K562 (cell line): ENCODE measurements at regions not wholly inside any gene's neighbourhood (a gene's known extent, or its start where the extent isn't known, plus 50 kb on each side); places are given as distances from the start of the nearest gene placed in this dataset.

Experiments
- ATAC-seq: fragments of 200-7000 bp; cut with Tn5 transposase; 3 replicates; pipeline ENCODE4 v1.9.1; 2020; ENCODE audit warnings: moderate library complexity
- BruUV-seq: library from RNA; stranded (reverse); fragments of 400-500 nt; replicated peaks from 2 replicates; lab custom pipeline; 2021; lab: Mats Ljungman, UMichigan
- CTCF ChIA-PET: fragments of 300-600 bp; formaldehyde crosslinking; extraction: SDS; loops from one replicate; lab custom pipeline; 2021; ENCODE audit warnings: low intra/inter-chr PET ratio; lab: Yijun Ruan, JAX
- POLR2A ChIA-PET: fragments of 300-600, 350-650 bp; sonication (Branson Sonifier 250); formaldehyde crosslinking; extraction: SDS; loops from one replicate; lab custom pipeline; 2021; ENCODE audit warnings: antibody characterized with exemption, inconsistent platforms; lab: Yijun Ruan, JAX
- DNase-seq, 4 experiments: peaks; one replicate each; pipeline versions ENCODE4 v3.0.0 to v3.0.0-alpha.2; 2011 to 2018; ENCODE audit warnings: low spot score in 3 of 4, mixed read lengths in 3 of 4; ENCODE audit errors: extremely low read depth in 1 of 4
- FAIRE-seq: peaks from 2 replicates; lab custom pipeline; 2011; peaks lifted over from hg19 to GRCh38; lab: Jason Lieb, UNC
- H2AFZ ChIP-seq: 2 replicates; pipeline ENCODE4 v1.6.0; 2011; ENCODE audit warnings: low read depth, low read length, control low read depth, inconsistent platforms
- H3K27ac ChIP-seq: fragments of 200-600 bp; 3 replicates; pipeline ENCODE4 v1.8.0; 2011; ENCODE audit warnings: low read depth, mild to moderate bottlenecking, control low read depth, inconsistent platforms, low read length, moderate library complexity, mixed read lengths; ENCODE audit errors: extremely low read depth
- H3K27me3 ChIP-seq, 2 experiments: fragments of 300-600 bp in 1 of 2; 2 replicates in 1 of 2; 3 replicates in 1 of 2; pipeline versions ENCODE4 v1.6.0 to v1.8.0; 2011; ENCODE audit warnings: inconsistent platforms in 2 of 2, low read length in 2 of 2, mild to moderate bottlenecking in 1 of 2, mixed read lengths in 1 of 2, moderate library complexity in 1 of 2; ENCODE audit not compliant: control insufficient read depth in 2 of 2, insufficient read depth in 2 of 2
- H3K36me3 ChIP-seq: fragments of 300-600 bp; 3 replicates; pipeline ENCODE4 v1.8.0; 2011; ENCODE audit warnings: mild to moderate bottlenecking, low read length, inconsistent platforms; ENCODE audit not compliant: control insufficient read depth, insufficient read depth
- H3K4me1 ChIP-seq, 2 experiments: fragments of 200-600 bp in 1 of 2; replicated peaks in 1 of 2; 2 replicates in 1 of 2; 3 replicates in 1 of 2; pipeline versions ENCODE4 v1.5.1 to v1.8.0; 2011; ENCODE audit warnings: inconsistent platforms in 2 of 2, low read length in 2 of 2, mild to moderate bottlenecking in 1 of 2, mixed read lengths in 1 of 2, moderate library complexity in 1 of 2; ENCODE audit not compliant: control insufficient read depth in 2 of 2, insufficient read depth in 2 of 2
- H3K4me2 ChIP-seq: 2 replicates; pipeline ENCODE4 v1.6.1; 2011; ENCODE audit warnings: low read length, control low read depth, inconsistent platforms, mixed read lengths; ENCODE audit not compliant: insufficient read depth
- H3K4me3 ChIP-seq: fragments of 200-600 bp; sonication (generic), shearing (Covaris generic); 2 replicates; pipeline ENCODE4 v1.5.1; 2016; ENCODE audit warnings: control low read depth, inconsistent platforms
- H3K79me2 ChIP-seq: fragments of 200-600 bp; 3 replicates; pipeline ENCODE4 v1.8.0; 2011; ENCODE audit warnings: low read length, inconsistent platforms; ENCODE audit not compliant: control insufficient read depth, insufficient read depth
- H3K9ac ChIP-seq, 2 experiments: 2 replicates each; pipeline versions ENCODE4 v1.6.0 to v1.6.1; 2011; ENCODE audit warnings: low read depth in 2 of 2, low read length in 2 of 2, control low read depth in 1 of 2, inconsistent platforms in 1 of 2, mild to moderate bottlenecking in 1 of 2, mixed read lengths in 1 of 2; ENCODE audit not compliant: insufficient read depth in 1 of 2
- H3K9me1 ChIP-seq: one replicate; pipeline ENCODE4 v1.6.0; 2011; ENCODE audit warnings: inconsistent platforms, mild to moderate bottlenecking, low read length, moderate library complexity; ENCODE audit not compliant: control insufficient read depth, insufficient read depth
- H3K9me3 ChIP-seq: replicated peaks from 2 replicates; pipeline ENCODE4 v1.5.1; 2011; ENCODE audit warnings: low read depth, low read length, inconsistent platforms; ENCODE audit not compliant: control insufficient read depth, insufficient read depth
- H4K20me1 ChIP-seq: replicated peaks from 2 replicates; pipeline ENCODE4 v1.6.1; 2011; ENCODE audit warnings: low read length, inconsistent platforms, mixed read lengths; ENCODE audit not compliant: control insufficient read depth, insufficient read depth
- AFF1 ChIP-seq, 2 experiments: fragments of 450-650 bp; IDR thresholded peaks; 2 replicates each; pipeline ENCODE4 v1.6.1; 2018; ENCODE audit warnings: mild to moderate bottlenecking in 2 of 2, low read depth in 1 of 2; ENCODE audit not compliant: partially characterized antibody in 2 of 2
- RCOR1 ChIP-seq, 2 experiments: IDR thresholded peaks; 2 replicates each; pipeline ENCODE4 v1.6.1; 2012; ENCODE audit warnings: low read depth in 2 of 2, low read length in 2 of 2, borderline replicate concordance in 1 of 2, improper control_type of control experiment in 1 of 2
- SIN3A ChIP-seq, 2 experiments: fragments of 150-350 bp in 1 of 2; IDR thresholded peaks; 2 replicates each; pipeline ENCODE4 v1.6.1; 2011 to 2016; ENCODE audit warnings: borderline replicate concordance in 2 of 2, low read depth in 2 of 2, low read length in 2 of 2, mild to moderate bottlenecking in 2 of 2, moderate library complexity in 2 of 2; ENCODE audit not compliant: control insufficient read depth in 1 of 2
- SMARCE1 ChIP-seq: fragments of 450-650 bp; IDR thresholded peaks from 2 replicates; pipeline ENCODE4 v1.7.1; 2016; ENCODE audit warnings: mild to moderate bottlenecking
- SREBF2 ChIP-seq: sonication (generic); formaldehyde crosslinking; IDR thresholded peaks from 2 replicates; pipeline ENCODE4 v1.4.0; 2020; ENCODE audit warnings: mild to moderate bottlenecking, missing genetic modification reagents
- TCF7L2 ChIP-seq: fragments of 150-350 bp; IDR thresholded peaks from 2 replicates; pipeline ENCODE4 v1.6.1; 2016; ENCODE audit warnings: low read depth, mild to moderate bottlenecking, low read length, moderate library complexity
- TEAD4 ChIP-seq, 2 experiments: sonication (generic) in 1 of 2; formaldehyde crosslinking in 1 of 2; IDR thresholded peaks; 2 replicates each; pipeline versions ENCODE4 v1.6.1 to v1.8.0; 2012 to 2022; ENCODE audit warnings: borderline replicate concordance in 1 of 2, inconsistent platforms in 1 of 2, low read length in 1 of 2, mild to moderate bottlenecking in 1 of 2, missing genetic modification reagents in 1 of 2
- U2AF1 ChIP-seq: fragments of 200-400 bp; formaldehyde crosslinking; optimal IDR thresholded peaks from 2 replicates; pipeline ENCODE3; 2017; ENCODE audit warnings: mild to moderate bottlenecking, low read depth, low read length, moderate library complexity
- YY1 ChIP-seq, 3 experiments: IDR thresholded peaks; 2 replicates each; pipeline ENCODE4 v1.6.1; 2011; ENCODE audit warnings: low read length in 2 of 3, mild to moderate bottlenecking in 2 of 3, moderate library complexity in 2 of 3, borderline replicate concordance in 1 of 3, control low read depth in 1 of 3, low read depth in 1 of 3; ENCODE audit not compliant: insufficient read depth in 3 of 3, insufficient replicate concordance in 2 of 3, control insufficient read depth in 1 of 3, insufficient read length in 1 of 3; ENCODE audit errors: extremely low read depth in 1 of 3
- ZNF445 ChIP-seq: fragments of 250-450 bp; sonication (Bioruptor Pico); IDR thresholded peaks from 2 replicates; pipeline ENCODE4 v1.4.0; 2020; ENCODE audit warnings: low read depth, mild to moderate bottlenecking, moderate library complexity
- ZNF695 ChIP-seq: fragments of 450-650 bp; formaldehyde crosslinking; IDR thresholded peaks from 2 replicates; pipeline ENCODE4 v1.4.0; 2020; ENCODE audit warnings: mild to moderate bottlenecking, moderate library complexity
- ZZZ3 ChIP-seq: fragments of 450-650 bp; IDR thresholded peaks from 2 replicates; pipeline ENCODE4 v1.6.1; 2016; ENCODE audit warnings: antibody characterized with exemption, mild to moderate bottlenecking, moderate library complexity
- WGBS: fragments of 100-300 bp; shearing (Covaris generic); methylation state at CpG from one replicate; pipeline ENCODE4 v1.1.6; 2016; ENCODE audit warnings: low coverage, mixed read lengths; ENCODE audit not compliant: insufficient coverage; ENCODE audit errors: missing lambda C conversion rate; 5-methylcytosine and 5-hydroxymethylcytosine counted together
- in situ Hi-C: fragments of 300-500 bp; cut with MboI; formaldehyde crosslinking; loops from 4 replicates; pipeline ENCODE4 v1.15.0; 2018; ENCODE audit warnings: inconsistent platforms, mixed read lengths
- intact Hi-C: fragments of 100-400 bp; cut with micrococcal nuclease; formaldehyde crosslinking; loops from 2 replicates; pipeline ENCODE4 v1.14.2; 2022
- TF ChIP-seq, protein P1 (sequence below), 2 experiments: fragments of 450-650 bp in 1 of 2; sonication (generic) in 1 of 2; formaldehyde crosslinking; conservative IDR thresholded peaks; 2 replicates each; pipeline versions ENCODE4 v1.4.0 to v1.8.1; 2020 to 2022; ENCODE audit warnings: mild to moderate bottlenecking in 1 of 2, missing genetic modification reagents in 1 of 2
- TF ChIP-seq, protein P2 (sequence below): fragments of 450-650 bp; IDR thresholded peaks from 2 replicates; pipeline ENCODE4 v1.6.1; 2016

DNA sequence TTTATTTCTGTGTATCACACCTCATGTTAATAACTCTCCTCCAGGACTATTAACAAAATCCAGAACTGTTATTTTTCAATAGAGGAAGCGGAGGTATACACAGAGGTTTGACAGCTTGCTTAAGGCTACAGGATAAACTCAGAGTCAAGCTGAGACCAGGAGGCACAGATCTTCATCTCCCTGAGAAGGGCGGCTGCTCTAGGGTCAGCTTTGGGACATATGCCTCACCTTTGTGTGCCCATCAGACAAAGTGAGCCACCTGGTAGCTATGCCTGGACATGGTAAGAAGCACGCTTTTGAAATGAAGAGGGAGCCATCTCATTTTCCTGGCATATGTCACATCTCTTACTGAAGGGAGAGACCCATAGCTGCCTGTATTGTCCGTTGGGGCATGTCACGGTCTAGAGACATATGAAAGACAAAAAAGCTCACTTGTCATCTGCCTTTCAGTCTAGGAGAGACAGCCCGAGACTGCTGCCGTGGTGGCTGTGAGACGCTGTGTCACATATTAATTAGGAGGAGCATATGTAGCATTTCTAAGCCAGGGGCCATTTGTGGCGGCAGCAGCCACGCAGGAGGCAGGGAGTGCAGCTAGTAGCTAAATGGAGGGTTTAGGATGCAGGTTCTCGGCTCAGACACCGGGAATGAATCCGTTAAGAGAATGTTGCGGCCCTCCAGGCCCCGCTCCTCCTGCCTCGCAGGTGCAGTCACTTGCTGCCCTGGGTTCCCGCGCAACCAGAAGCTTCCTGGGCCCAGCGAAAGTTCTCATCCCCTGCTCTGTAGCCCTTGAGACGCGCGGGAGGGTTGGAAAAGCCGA, 161.3 kb upstream of the C1orf21 start:
- Histone ChIP-seq H3K79me2 (no peaks in the 10 kb centered on the region), H3K4me2 (no peak overlapping the region), H3K9me3 (no peaks in the 10 kb centered on the region), H2AFZ (no peak overlapping the region), H3K9me1 (no peaks in the 10 kb centered on the region), H3K36me3 (no peaks in the 10 kb centered on the region), H3K9ac (no peak overlapping the region), H4K20me1 (no peaks in the 10 kb centered on the region), H3K27me3 (peaks cover 15 to 29% of the 10 kb centered on the region in 2 experiments), H3K27ac (no peak overlapping the region), H3K4me1 (no peaks in the 10 kb centered on the region), H3K4me3 (no peak overlapping the region)
- no peak for TF ChIP-seq TEAD4 (IDR thresholded peaks at IDR 0.05; ENCODE audit: low read length)
- no peak for TF ChIP-seq TEAD4 (CRISPR knock-in tag; IDR thresholded peaks at IDR 0.05; ENCODE audit: borderline replicate concordance)
- TF ChIP-seq, protein P1, sequence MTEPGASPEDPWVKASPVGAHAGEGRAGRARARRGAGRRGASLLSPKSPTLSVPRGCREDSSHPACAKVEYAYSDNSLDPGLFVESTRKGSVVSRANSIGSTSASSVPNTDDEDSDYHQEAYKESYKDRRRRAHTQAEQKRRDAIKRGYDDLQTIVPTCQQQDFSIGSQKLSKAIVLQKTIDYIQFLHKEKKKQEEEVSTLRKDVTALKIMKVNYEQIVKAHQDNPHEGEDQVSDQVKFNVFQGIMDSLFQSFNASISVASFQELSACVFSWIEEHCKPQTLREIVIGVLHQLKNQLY (CRISPR knock-in tag; conservative IDR thresholded peaks at IDR 0.05), result no peak
- TF ChIP-seq TCF7L2, result no peak
- no peak for TF ChIP-seq RCOR1 (IDR thresholded peaks at IDR 0.05; ENCODE audit: borderline replicate concordance in 1 of 2, low read depth in 2 of 2, low read length in 2 of 2)
- no peak for TF ChIP-seq SIN3A (IDR thresholded peaks at IDR 0.05; ENCODE audit: borderline replicate concordance in 2 of 2, control insufficient read depth in 1 of 2, low read depth in 2 of 2, low read length in 2 of 2)
- no peak for TF ChIP-seq ZZZ3
- TF ChIP-seq ZNF445 (CRISPR knock-in tag), result no peak
- TF ChIP-seq YY1 (IDR thresholded peaks at IDR 0.05; ENCODE audit: borderline replicate concordance in 1 of 3, control insufficient read depth in 1 of 3, extremely low read depth in 1 of 3, insufficient read depth in 3 of 3, insufficient read length in 1 of 3, insufficient replicate concordance in 2 of 3, low read depth in 1 of 3, low read length in 2 of 3), result no peak
- TF ChIP-seq, protein P2, sequence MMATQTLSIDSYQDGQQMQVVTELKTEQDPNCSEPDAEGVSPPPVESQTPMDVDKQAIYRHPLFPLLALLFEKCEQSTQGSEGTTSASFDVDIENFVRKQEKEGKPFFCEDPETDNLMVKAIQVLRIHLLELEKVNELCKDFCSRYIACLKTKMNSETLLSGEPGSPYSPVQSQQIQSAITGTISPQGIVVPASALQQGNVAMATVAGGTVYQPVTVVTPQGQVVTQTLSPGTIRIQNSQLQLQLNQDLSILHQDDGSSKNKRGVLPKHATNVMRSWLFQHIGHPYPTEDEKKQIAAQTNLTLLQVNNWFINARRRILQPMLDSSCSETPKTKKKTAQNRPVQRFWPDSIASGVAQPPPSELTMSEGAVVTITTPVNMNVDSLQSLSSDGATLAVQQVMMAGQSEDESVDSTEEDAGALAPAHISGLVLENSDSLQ, result no peak
- TF ChIP-seq SREBF2 (CRISPR knock-in tag), result no peak
- TF ChIP-seq ZNF695 (CRISPR knock-in tag), result no peak
- no peak for TF ChIP-seq SMARCE1
- no peak for TF ChIP-seq U2AF1
- no peak for TF ChIP-seq AFF1 (IDR thresholded peaks at IDR 0.05; ENCODE audit: low read depth in 1 of 2, partially characterized antibody in 2 of 2)
- intact Hi-C loops (no loop called here), in situ Hi-C loops (loop anchor here (10.0 kb wide), 1 partner anchor 331 kb away; no protein-coding TSS in a partner anchor)
- FAIRE-seq, result no peak
- ChIA-PET POLR2A (interaction anchor here (0.6 kb wide), 1 partner anchor 103 kb away, joined by 3 read pairs; no protein-coding TSS in a partner anchor), CTCF (no interaction called here)
- WGBS, result 1% methylated on average over 23 of the region's 23 CpGs
- no TSS peak for BruUV-seq
- ATAC-seq, result no peak
- no peak for DNase-seq
